GM23248 (cell line): ENCODE measurements at regions not wholly inside any gene's neighbourhood (a gene's known extent, or its start where the extent isn't known, plus 50 kb on each side); places are given as distances from the start of the nearest gene placed in this dataset.

Experiments
- DNase-seq: peaks from one replicate; pipeline ENCODE4 v3.0.0-alpha.2; 2015
- H2AFZ ChIP-seq: fragments of 200-600 bp; sonication (generic); 2 replicates; pipeline ENCODE4 v1.6.1; 2016; ENCODE audit warnings: antibody characterized with exemption
- H3F3A ChIP-seq: fragments of 200-600 bp; sonication (generic); 2 replicates; pipeline ENCODE4 v1.6.1; 2016; ENCODE audit warnings: mild to moderate bottlenecking, antibody characterized with exemption, mixed run types; ENCODE audit not compliant: insufficient read depth
- H3K27ac ChIP-seq: fragments of 200-600 bp; sonication (generic); 2 replicates; pipeline ENCODE4 v1.5.1; 2016; ENCODE audit warnings: mild to moderate bottlenecking
- H3K27me3 ChIP-seq: fragments of 200-600 bp; sonication (generic); replicated peaks from 2 replicates; pipeline ENCODE4 v1.6.1; 2016; ENCODE audit warnings: mild to moderate bottlenecking; ENCODE audit not compliant: insufficient read depth
- H3K36me3 ChIP-seq: fragments of 200-600 bp; sonication (generic); 2 replicates; pipeline ENCODE4 v1.6.1; 2016; ENCODE audit warnings: low read depth, mild to moderate bottlenecking
- H3K4me1 ChIP-seq: fragments of 200-600 bp; sonication (generic); 2 replicates; pipeline ENCODE4 v1.6.1; 2016; ENCODE audit warnings: mild to moderate bottlenecking; ENCODE audit not compliant: insufficient read depth
- H3K4me2 ChIP-seq: fragments of 200-600 bp; sonication (generic); one replicate; pipeline ENCODE4 v1.6.1; 2016; ENCODE audit warnings: mild to moderate bottlenecking; ENCODE audit not compliant: unreplicated experiment
- H3K4me3 ChIP-seq: fragments of 200-600 bp; sonication (generic); 2 replicates; pipeline ENCODE4 v1.5.1; 2016; ENCODE audit warnings: mild to moderate bottlenecking
- H3K79me2 ChIP-seq: fragments of 200-600 bp; sonication (generic); 2 replicates; pipeline ENCODE4 v1.6.1; 2016; ENCODE audit warnings: mild to moderate bottlenecking; ENCODE audit not compliant: insufficient read depth
- H3K9ac ChIP-seq: fragments of 200-600 bp; sonication (generic); 2 replicates; pipeline ENCODE4 v1.6.1; 2016; ENCODE audit warnings: mild to moderate bottlenecking
- H3K9me2 ChIP-seq: fragments of 200-600 bp; sonication (generic); 2 replicates; pipeline ENCODE4 v1.6.1; 2016; ENCODE audit warnings: mixed run types, mild to moderate bottlenecking, moderate library complexity; ENCODE audit not compliant: insufficient read depth
- H3K9me3 ChIP-seq: fragments of 200-600 bp; sonication (generic); one replicate; pipeline ENCODE4 v1.6.1; 2017; ENCODE audit warnings: low read depth
- H4K20me1 ChIP-seq: fragments of 200-600 bp; sonication (generic); 2 replicates; pipeline ENCODE4 v1.6.0; 2016; ENCODE audit not compliant: insufficient read depth
- EZH2 ChIP-seq: fragments of 200-600 bp; sonication (generic); IDR thresholded peaks from 2 replicates; pipeline ENCODE4 v1.6.1; 2018; ENCODE audit warnings: antibody characterized with exemption, mild to moderate bottlenecking; ENCODE audit not compliant: insufficient read depth, poor library complexity, severe bottlenecking
- EZH2phosphoT487 ChIP-seq: fragments of 200-600 bp; sonication (generic); IDR thresholded peaks from 2 replicates; pipeline ENCODE4 v1.6.1; 2018; ENCODE audit warnings: antibody characterized with exemption, moderate library complexity, mild to moderate bottlenecking, low read depth; ENCODE audit not compliant: insufficient read depth
- WGBS, 2 experiments: methylation state at CpG; one replicate each; pipeline ENCODE4 v1.1.6; 2015 to 2017; ENCODE audit warnings: low lambda C conversion rate in 2 of 2, low coverage in 1 of 2; ENCODE audit errors: missing lambda C conversion rate in 2 of 2; 5-methylcytosine and 5-hydroxymethylcytosine counted together
- in situ Hi-C: fragments of 300-500 bp; cut with MboI; formaldehyde crosslinking; loops from 2 replicates; pipeline ENCODE4 v1.15.0; 2020

DNA sequence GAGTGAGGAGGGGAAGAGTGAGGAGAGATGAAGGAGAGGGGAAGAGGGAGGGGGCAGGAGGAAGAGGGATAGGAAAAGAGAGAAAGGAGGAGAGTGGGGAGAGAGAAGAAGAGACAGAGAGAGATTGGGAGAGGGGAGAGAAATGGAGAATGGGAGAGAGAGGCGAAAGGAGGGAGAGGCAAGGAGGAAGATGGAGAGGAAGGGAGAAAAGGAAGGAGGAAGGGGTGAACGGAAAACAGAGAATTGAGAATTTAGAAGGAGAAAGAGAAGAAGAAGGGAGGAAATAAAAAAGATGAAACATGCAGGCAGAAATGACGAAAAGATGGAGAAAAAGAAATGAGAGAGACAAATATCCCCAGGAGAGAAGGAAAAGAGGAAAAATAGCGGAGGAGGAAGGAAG is 502.8 kb downstream of the MN1 start:
- no peak for TF ChIP-seq EZH2
- TF ChIP-seq EZH2phosphoT487: no peak
- Histone ChIP-seq H3K36me3 (no peaks in the 10 kb centered on the region), H3F3A (no peaks in the 10 kb centered on the region), H3K4me2 (peak overlapping the region; percentile 49), H2AFZ (peak overlapping the region; percentile 84), H3K27ac (no peak overlapping the region), H3K27me3 (no peaks in the 10 kb centered on the region), H3K79me2 (no peaks in the 10 kb centered on the region), H3K4me3 (peak overlapping the region; percentile 24), H4K20me1 (no peaks in the 10 kb centered on the region), H3K4me1 (peaks cover 17% of the 10 kb centered on the region; the same call in 1 of the 2 replicates), H3K9ac (no peak overlapping the region), H3K9me3 (no peaks in the 10 kb centered on the region), H3K9me2 (no peaks in the 10 kb centered on the region)
- no peak for DNase-seq
- 65 to 78% methylated on average over 4 of the region's 4 CpGs for WGBS, 2 experiments
- in situ Hi-C loops: no loop called here

DNA sequence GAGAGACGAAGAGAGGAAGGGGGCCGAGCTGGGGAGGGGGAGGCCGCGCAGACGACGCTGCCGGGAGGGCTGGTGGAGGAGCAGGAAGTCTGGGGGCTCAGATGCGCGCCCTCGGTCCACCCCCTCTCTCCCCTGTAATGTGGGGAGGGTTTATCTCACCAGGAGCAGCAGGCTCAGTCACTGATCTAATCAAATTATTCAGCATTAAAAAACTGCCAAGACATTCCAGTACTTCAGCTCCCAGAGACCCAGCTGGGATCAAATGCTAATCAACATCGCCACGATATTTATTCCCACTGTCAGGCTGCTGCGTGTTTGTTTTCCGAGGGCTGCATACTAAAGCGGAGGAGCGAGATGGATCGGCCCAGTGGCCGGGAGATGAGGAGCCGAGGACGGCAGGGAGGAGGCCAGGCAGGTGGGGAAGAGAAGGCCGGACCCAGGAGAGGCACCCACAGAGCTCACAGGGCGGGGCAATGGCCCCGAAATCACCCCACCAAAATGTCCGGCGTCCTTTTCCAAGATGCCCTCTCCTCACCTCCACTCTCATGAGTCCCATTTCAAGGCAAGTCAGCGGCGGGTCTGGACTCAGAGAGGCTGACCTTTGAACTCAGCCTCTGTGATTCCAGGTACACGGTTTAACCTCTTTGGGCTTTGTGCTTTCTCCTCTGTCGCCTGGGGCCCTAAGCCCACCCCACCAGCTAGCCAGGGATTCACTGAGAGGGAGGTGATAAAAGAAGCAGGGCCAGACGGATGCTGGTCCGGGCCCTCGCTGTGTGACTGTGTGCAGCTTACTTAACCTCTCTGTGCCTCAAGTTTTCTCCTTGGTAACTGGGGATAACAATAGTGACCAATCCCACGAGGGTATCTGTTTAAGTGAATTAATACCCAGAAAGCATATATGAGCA is 502.1 kb downstream of the MN1 start:
- no peaks in the 10 kb centered on the region for H3K9me3 ChIP-seq
- no peaks in the 10 kb centered on the region for H3K79me2 ChIP-seq
- peak overlapping the region; percentile 84 for H2AFZ ChIP-seq
- H3K4me3 ChIP-seq: peak overlapping the region; percentile 24
- H3K9ac ChIP-seq: no peak overlapping the region
- peak; percentile 18 for DNase-seq
- H3K27me3 ChIP-seq: no peaks in the 10 kb centered on the region
- in situ Hi-C loops: no loop called here
- H3K36me3 ChIP-seq: no peaks in the 10 kb centered on the region
- no peak for TF ChIP-seq EZH2
- H3K9me2 ChIP-seq: no peaks in the 10 kb centered on the region
- H3K4me1 ChIP-seq: peaks cover 17% of the 10 kb centered on the region; the same call in 1 of the 2 replicates
- 49% methylated on average over 28 to 33 of the region's 33 CpGs for WGBS, 2 experiments
- H3F3A ChIP-seq: no peaks in the 10 kb centered on the region
- no peaks in the 10 kb centered on the region for H4K20me1 ChIP-seq
- peak overlapping the region; percentile 49 for H3K4me2 ChIP-seq
- H3K27ac ChIP-seq: no peak overlapping the region

DNA sequence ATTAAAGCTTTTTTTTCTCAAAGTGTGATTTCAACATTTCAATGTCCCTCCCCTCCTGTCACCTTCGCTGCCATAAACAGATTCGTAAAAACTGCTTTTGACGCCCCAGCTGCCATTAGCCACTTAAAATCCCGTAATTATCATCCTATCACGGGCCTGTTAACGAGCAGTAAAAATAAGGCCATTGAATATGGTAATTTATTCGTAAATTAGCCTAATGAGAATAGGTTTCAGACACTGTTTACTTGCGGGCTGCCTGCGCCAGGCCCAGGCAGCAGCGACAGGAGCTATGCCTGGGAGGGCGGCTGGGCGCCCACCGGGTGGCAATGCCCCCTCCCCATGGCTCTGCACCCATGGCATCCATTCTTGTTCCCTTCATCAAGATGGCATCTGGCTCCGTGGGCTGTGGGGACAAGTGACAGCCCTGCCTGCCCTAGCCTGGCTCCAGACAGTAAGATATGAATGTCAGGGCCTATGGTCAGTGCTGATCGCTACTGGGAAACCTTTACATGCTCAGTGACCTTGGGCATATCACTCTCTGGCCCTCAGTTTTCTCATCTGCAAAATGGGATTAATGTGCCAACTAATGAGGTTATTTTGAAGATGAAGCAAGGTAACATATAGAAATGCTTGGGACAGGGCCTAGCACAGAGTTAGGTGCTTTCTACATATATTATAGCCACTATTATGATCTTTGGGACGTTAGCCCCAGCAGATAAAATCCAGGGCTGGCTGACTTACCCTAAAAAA is 500.8 kb downstream of the MN1 start:
- WGBS, 2 experiments: 89 to 91% methylated on average over 16 of the region's 16 CpGs
- TF ChIP-seq EZH2: no peak
- TF ChIP-seq EZH2phosphoT487: no peak
- no peaks in the 10 kb centered on the region for H3K9me3 ChIP-seq
- in situ Hi-C loops: no loop called here
- H3K4me3 ChIP-seq: no peak overlapping the region
- no peaks in the 10 kb centered on the region for H3F3A ChIP-seq
- H2AFZ ChIP-seq: no peak overlapping the region
- no peaks in the 10 kb centered on the region for H3K27me3 ChIP-seq
- no peak overlapping the region for H3K9ac ChIP-seq
- H3K27ac ChIP-seq: no peak overlapping the region
- no peak for DNase-seq
- H3K4me2 ChIP-seq: no peak overlapping the region
- H3K36me3 ChIP-seq: no peaks in the 10 kb centered on the region
- H3K4me1 ChIP-seq: peaks cover 17% of the 10 kb centered on the region; the same call in 1 of the 2 replicates
- no peaks in the 10 kb centered on the region for H4K20me1 ChIP-seq
- H3K9me2 ChIP-seq: no peaks in the 10 kb centered on the region
- H3K79me2 ChIP-seq: no peaks in the 10 kb centered on the region

DNA sequence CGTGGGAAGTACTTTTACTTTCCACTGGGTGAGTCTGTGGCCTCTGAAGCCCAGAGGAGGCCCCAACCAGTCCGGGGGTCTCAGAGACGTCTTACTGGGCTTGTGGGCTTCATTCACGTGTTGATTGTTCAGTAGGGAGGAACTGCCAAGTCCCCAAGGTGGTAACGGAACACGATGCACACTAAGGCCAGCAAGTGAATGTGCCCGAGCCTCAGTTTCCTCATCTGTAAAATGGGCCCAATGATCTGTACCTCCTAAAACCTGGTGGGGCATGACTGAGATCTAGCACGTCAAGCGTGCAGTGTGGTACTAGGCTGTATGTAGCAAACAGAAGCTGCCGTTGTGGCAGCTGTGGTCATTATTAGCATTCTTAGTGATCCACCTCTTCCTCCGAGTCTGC is 499.1 kb downstream of the MN1 start:
- in situ Hi-C loops: no loop called here

More for the DNA sequence above, 499.1 kb downstream of the MN1 start:
- Histone ChIP-seq H4K20me1 (no peaks in the 10 kb centered on the region), H3K4me2 (no peak overlapping the region), H3K27me3 (no peaks in the 10 kb centered on the region), H3K4me1 (peaks cover 15% of the 10 kb centered on the region; the same call in 1 of the 2 replicates), H3K36me3 (no peaks in the 10 kb centered on the region), H3K4me3 (no peak overlapping the region), H2AFZ (no peak overlapping the region), H3K9me2 (no peaks in the 10 kb centered on the region), H3K27ac (no peak overlapping the region), H3K9ac (no peak overlapping the region), H3K79me2 (no peaks in the 10 kb centered on the region), H3K9me3 (no peaks in the 10 kb centered on the region), H3F3A (no peaks in the 10 kb centered on the region)
- DNase-seq: no peak
- TF ChIP-seq EZH2 (no peak), EZH2phosphoT487 (no peak)
- 85 to 87% methylated on average over 11 of the region's 11 CpGs for WGBS, 2 experiments
